ENCODE measurements at regions not wholly inside any gene's neighbourhood (a gene's known extent, or its start where the extent isn't known, plus 50 kb on each side); places are given as distances from the start of the nearest gene placed in this dataset.

GRCh38 chr11:112437096-112437495 lies 176.4 kb upstream of the PLET1 start:
- no peak for ATAC-seq
- TF ChIP-seq POLR2AphosphoS5 (IDR thresholded peaks at IDR 0.05) (no peak), POLR2A (IDR thresholded peaks at IDR 0.05) (no peak), EP300 (IDR thresholded peaks at IDR 0.05) (no peak), CTCF (IDR thresholded peaks at IDR 0.05) (no peak)
- Histone ChIP-seq H3K9me3 (peaks cover 0 to 39% (median 0%) of the 10 kb centered on the region in 3 donors), H3K27me3 (no peaks in the 10 kb centered on the region), H3K4me1 (no peaks in the 10 kb centered on the region), H3K36me3 (no peaks in the 10 kb centered on the region), H3K4me3 (no peak overlapping the region), H3K27ac (no peak overlapping the region)
- WGBS, 2 donors (ENCODE audit: low coverage in 1 of 2) = 61 to 70% methylated on average over 2 of the region's 2 CpGs

GRCh38 chr11:112439614-112440013 lies 179.0 kb upstream of the PLET1 start:
- no peaks in the 10 kb centered on the region for H3K4me1 ChIP-seq
- no peaks in the 10 kb centered on the region for H3K36me3 ChIP-seq
- ATAC-seq = no peak
- H3K4me3 ChIP-seq = no peak overlapping the region
- WGBS, 2 donors (ENCODE audit: low coverage in 1 of 2) = 75 to 82% methylated on average over 2 of the region's 2 CpGs
- no peaks in the 10 kb centered on the region for H3K27me3 ChIP-seq
- no peak overlapping the region for H3K27ac ChIP-seq
- peaks cover 0 to 36% (median 0%) of the 10 kb centered on the region in 3 donors for H3K9me3 ChIP-seq
- TF ChIP-seq EP300 (IDR thresholded peaks at IDR 0.05) (no peak), POLR2A (IDR thresholded peaks at IDR 0.05) (no peak), CTCF (IDR thresholded peaks at IDR 0.05) (no peak), POLR2AphosphoS5 (IDR thresholded peaks at IDR 0.05) (no peak)

DNA sequence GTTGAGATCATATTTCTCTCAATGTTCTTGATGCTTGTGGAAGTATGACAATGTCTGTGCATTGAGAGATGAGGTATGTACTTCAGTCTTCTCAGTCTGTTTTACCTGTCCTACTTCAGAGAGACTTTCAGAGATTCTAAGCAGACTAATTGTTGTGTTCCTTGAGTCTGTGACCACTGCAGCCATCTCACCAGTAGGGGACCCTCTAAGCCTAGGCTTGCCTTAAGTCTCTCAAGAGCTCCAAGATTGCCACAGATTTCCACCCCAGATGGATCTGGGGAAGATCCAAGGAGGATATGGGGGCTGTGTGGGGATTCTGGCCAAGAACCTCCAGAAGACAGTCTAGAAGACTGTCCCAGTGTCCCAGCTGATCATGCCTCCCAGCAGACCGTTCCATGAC lies 179.9 kb upstream of the PLET1 start:
- Histone ChIP-seq H3K4me3 (no peak overlapping the region), H3K36me3 (no peaks in the 10 kb centered on the region), H3K27ac (no peak overlapping the region), H3K9me3 (peaks cover 0 to 45% (median 0%) of the 10 kb centered on the region in 3 donors), H3K27me3 (no peaks in the 10 kb centered on the region), H3K4me1 (no peaks in the 10 kb centered on the region)
- TF ChIP-seq EP300 (IDR thresholded peaks at IDR 0.05) = no peak
- TF ChIP-seq POLR2AphosphoS5 (IDR thresholded peaks at IDR 0.05) = no peak
- TF ChIP-seq CTCF (IDR thresholded peaks at IDR 0.05) = no peak
- no peak for TF ChIP-seq POLR2A (IDR thresholded peaks at IDR 0.05)
- 83% methylated on average over 1 of the region's 1 CpG; no CpG with 5 or more reads in 1 of the 2 donors for WGBS, 2 donors (ENCODE audit: low coverage in 1 of 2)
- ATAC-seq = no peak

DNA sequence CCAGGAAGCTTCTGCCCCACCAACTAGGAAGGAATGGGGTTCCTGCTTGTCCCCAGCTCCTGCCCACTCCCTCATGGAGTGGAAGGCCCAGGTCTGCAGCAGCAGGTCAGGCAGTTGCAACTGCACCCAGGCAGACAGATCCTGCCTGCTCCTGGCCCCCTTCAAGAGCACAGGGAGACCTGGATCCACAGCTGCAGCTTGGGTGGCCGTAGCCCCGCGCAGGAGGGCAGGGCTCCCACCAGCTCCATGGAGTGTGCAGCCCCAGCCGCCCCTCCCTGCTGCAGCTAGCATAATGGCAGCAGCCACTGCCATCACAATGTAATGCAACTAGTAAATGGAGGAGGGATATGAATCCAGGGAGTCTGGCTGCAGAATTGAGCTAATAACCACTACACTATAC lies 187.5 kb upstream of the PLET1 start:
- no CpG with 5 or more reads among the region's 4 CpGs for WGBS, 2 donors (ENCODE audit: low coverage in 1 of 2)

More for the DNA sequence above, 187.5 kb upstream of the PLET1 start:
- ATAC-seq = no peak
- Histone ChIP-seq H3K27me3 (no peaks in the 10 kb centered on the region), H3K27ac (no peak overlapping the region), H3K9me3 (peaks cover 0 to 20% (median 0%) of the 10 kb centered on the region in 3 donors), H3K4me1 (no peaks in the 10 kb centered on the region), H3K4me3 (no peak overlapping the region), H3K36me3 (no peaks in the 10 kb centered on the region)
- TF ChIP-seq CTCF (IDR thresholded peaks at IDR 0.05) = no peak
- no peak for TF ChIP-seq POLR2A (IDR thresholded peaks at IDR 0.05)
- no peak for TF ChIP-seq EP300 (IDR thresholded peaks at IDR 0.05)
- TF ChIP-seq POLR2AphosphoS5 (IDR thresholded peaks at IDR 0.05) = no peak
